NCI-H2107 (cell line): ENCODE measurements at regions not wholly inside any gene's neighbourhood (a gene's known extent, or its start where the extent isn't known, plus 50 kb on each side); places are given as distances from the start of the nearest gene placed in this dataset.

Experiments
- DNase-seq: peaks from one replicate; lab custom pipeline; 2025; lab: John Stamatoyannopoulos, UW

DNA sequence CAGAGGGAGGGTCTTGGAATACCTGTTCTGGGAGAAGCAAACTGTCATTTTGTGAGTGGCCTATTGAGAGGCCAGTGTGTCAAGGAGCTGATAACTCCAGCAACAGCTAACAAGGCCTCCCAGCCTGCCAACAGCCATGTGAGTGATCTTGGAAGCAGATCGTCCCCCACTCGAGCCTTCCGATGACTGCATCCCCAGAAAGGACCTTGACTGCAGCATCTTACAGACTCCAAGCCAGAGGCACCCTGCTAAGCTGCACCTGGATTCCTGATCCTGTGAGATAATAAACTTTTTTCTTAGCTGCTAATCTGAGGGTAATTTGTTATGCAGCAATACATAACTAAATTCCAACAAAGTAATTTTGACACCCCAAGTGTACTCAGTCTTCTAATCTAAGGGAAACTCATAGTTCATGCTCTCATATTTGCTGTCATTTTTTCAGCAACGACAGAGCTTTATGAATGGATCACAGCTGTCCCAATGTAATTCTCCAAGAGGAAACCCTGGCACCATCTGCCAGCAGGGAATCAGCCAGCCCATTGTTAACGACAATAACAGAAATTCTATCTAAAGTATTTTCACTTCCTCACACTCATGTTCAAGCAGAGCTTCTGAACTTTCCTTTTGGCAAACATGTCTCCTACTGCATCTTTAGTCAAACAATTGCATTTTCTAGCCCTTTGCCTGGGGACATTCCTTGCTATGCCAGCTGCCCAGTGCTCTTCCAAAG lies 470.2 kb upstream of the BTBD3 start:
- DNase-seq = no peak

DNA sequence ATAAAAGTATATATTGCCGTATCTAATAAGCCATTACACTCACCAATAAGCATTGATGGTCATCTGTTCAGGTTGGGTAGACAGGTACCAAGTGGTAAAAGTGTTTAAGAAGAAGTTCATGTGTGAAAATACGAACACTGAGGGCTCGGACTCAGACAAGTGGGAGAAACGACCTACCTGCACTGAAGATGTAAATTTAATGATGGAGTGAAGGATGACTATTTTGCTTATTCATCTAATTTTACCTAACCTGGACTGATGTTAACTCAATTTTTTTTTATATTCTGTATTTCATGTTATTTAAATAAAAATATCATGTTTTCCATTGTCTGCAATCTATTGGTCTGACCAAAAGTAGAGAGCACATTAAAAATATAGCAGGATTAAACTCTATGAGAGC lies 469.1 kb upstream of the BTBD3 start:
- no peak for DNase-seq

DNA sequence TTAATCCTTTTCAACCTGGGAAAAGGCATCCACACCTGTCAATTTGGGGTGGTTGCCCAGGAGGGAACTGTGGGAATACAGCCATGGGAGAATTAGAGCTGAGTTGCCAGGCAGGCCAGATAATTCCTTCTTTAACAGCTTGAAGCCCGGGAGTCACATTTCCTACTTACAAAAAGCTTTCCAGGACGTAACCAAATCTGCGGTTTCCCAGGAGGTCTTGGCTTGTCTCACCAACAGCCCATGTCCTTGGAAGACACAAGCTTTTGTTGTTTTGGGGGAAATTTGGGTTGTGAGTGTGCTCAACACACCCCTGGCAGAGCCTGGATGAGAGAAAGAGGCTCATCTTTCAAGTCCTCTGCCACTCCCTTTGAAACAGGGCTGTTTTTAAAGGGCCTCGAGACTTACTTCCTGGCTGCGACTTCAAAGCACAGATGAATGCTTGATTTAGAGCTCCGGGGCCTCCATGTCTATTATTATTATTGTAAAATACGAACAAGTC lies 465.9 kb upstream of the BTBD3 start:
- no peak for DNase-seq

DNA sequence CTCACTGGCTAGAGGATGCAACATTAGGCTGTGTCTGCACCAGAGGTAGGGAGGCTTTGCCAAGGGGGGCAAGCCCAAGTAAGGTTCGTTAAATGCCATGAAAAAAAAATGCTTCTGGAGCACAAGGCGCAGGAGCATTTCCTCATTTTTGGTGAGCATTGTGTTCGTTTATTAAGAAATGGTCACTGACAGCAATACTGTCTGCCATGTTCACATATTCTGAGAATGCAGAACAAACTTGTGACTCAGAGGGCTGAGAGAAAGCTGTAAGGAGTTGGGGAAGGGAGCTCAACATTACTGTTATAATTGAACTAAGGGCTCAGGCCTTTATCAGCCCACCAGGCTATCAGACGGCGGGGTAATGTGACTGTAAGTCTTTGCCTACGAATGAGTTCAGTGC lies 465.4 kb upstream of the BTBD3 start:
- DNase-seq = no peak

DNA sequence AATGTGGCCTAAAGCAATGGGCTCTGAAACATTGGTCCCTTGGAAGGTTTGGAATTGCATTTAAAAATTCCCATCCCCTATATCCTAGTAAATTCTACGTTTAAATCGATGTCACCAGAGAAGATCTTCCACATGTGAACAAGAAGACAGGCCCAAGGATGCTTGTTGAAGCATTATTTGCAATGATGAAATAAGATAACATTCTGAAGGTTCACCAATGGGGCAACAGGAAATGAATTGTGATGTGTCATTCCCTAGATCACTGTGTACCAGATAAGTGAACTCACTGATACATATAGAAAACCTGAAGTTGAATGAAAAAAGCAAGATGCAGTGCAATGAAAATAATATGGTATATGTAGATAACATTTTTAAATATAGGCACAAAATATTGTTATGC lies 464.3 kb upstream of the BTBD3 start:
- DNase-seq = no peak

DNA sequence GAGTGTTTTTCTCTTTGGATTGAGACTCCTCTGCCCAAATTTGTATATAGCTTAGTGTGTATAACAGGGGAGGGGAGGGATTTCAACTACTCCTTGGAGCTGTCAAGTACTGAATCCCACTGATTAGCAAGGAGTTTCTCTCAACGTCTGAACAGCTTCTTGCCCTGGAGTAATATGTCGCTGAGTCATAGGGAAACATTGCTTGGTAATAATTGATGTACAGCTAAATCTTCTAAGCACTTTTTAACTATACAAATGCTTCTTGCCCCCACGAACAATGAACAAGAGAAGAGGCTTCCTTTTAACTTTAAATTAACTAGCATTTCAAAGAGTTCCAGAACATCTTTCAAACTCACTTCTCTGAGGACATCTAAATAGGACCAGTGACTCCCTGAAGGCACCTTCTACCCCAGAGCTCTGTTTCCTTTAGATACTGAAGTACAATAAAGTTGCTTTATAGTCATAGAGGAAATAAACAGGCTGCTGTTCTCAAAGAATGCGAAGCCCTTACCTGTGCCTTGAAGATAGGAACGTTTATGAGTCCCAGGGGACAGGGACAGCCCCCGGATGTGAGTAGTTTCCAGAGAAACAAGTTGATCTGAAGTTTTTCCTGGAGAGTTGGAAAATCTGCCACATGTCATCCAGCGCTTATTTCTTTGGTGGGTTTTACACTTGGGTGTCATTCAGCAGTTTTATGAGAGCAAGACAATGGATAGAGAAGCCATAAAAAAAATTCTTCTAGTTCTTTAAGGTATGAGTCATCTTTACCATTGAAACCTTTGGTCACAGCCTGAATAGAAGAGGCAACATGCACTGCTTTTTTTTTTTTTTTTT lies 462.5 kb upstream of the BTBD3 start:
- DNase-seq = no peak

DNA sequence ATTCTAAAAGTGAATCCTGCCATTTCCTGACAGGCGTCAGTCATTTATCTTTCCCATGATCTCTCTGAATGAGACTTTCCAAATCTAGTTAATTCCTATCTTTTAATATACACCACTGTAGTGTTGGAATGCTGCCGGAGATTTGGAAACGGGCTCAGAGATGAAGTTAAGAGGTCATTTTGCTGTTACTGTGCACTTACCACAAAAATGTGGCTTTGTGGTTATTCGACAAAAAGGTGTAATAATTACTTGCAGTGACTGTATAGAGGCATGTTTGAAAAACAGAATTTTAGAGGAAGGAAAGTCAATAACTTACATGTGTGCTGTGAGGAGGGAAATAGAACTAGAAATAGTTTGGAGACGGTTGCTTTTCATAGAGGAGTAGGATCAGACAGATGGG lies 460.2 kb upstream of the BTBD3 start:
- no peak for DNase-seq

DNA sequence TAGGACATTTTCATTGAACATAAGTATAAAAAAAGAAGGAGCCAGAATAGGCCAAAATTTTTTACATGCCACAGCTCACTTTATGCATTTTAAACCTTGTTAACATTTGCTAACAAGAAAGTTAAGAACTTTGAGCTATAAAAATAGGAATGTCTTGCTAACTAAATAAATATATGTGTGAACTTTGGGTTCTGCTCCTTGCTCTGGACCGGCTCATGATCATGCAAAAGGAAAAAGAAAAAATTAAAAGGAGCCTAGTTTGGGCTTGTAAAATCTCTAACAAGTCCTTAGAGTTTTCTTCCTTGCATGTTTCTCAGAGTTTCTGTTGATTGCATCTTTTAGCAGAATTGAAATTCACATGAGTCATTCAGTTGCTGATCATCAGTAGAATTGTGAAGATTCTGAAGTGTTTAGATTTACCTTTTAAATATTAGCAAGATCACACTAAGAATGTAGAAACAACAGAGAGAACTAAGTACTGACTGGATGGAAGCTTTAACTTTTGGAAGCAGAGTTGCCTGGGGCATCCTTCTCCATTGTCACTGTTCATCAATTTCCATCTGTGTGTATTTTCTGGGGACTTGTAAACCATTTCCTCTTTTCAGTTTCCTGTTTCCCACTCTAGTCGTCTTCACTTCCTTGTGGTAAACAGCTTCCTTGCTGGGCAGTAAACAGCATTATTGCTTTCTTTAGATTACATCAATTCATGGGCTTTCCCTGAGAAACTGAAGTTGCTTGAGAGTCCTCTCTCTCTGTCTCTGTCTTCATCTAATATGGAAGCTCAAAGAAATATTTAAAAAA lies 458.4 kb upstream of the BTBD3 start:
- no peak for DNase-seq

DNA sequence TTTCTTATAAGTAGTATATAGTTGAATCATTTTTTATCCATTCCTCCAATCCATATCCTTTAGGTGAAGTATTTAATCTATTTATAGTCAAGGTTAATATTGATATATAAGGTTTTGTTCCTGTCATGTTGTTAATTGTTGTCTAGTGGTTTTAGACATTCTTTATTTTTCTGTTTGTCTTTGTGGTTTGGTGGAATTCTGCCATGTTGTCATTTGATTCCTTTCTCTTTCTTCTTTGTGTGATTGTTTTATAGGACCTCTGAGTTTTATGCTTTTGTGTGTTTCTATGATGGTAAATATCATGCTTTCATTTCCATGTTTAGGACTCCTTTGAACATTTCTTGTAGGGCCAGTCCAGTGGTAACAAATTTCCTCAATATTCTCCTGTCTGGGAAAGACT lies 450.3 kb upstream of the BTBD3 start:
- no peak for DNase-seq

DNA sequence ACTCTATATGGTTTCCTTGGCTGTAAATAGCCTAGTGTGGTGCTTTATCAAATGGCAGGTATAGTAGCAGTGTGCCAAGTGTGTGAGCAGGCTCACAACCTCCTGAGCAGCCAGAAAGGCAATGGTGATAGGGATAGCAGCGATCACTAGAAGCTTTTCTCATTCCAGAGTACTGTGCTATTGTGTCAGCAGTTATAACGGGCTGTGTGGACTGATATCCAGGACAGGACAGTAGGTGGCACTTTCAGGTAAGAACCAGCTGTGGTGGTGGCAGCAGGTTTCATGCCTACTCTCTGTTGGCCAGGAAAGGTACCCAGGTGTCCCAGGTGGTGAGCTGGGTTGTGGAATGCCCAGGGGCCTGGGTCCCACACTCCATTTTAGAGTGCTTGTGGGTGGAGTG lies 448.8 kb upstream of the BTBD3 start:
- DNase-seq = no peak

DNA sequence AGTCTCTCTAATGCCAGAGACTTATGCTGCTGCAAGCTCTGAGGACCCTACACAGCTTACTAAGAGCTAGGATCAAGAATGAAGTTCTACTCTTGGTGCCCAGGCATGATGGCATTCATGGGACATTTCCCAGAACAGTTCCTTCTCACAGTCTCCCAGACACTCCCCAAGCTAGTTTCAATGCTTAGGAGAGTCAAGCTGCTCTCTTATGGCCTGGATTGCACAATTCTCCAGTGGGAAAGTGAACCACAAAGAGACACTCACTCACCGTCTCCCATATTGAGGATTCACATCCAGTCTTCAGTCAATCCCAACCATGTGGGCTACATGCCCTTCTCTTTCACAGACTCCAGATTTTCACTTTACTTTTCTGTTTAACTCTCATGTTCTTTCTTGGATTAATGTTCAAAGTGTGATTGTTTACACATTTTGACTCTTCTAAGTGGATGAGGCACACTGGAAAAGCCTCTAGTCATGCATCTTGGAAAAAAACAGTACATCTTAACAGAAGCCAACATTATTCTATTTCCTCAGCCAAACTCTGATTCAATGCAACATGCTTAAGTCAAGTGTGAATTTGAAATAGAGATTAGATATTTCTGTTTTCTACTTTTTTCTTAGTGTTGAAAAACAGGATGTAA lies 447.8 kb upstream of the BTBD3 start:
- no peak for DNase-seq

DNA sequence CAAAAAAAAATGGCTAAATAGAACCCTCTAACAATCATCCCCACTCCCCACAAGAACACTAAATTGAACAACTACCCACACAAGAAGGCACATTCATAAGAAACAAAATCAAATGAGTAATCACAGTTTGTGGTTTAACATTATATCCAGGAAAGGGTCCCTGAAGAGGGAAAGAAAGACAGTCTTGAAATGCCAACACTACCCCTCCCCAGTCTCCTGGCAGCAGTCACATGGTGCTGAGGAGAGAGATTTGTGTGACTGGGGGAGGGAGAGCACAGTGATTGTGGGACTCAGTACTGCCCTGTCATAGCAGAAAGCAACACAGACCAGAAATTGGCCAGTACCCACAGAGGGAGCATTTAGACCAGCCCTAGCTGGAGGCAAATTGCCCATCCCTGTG lies 443.7 kb upstream of the BTBD3 start:
- no peak for DNase-seq

DNA sequence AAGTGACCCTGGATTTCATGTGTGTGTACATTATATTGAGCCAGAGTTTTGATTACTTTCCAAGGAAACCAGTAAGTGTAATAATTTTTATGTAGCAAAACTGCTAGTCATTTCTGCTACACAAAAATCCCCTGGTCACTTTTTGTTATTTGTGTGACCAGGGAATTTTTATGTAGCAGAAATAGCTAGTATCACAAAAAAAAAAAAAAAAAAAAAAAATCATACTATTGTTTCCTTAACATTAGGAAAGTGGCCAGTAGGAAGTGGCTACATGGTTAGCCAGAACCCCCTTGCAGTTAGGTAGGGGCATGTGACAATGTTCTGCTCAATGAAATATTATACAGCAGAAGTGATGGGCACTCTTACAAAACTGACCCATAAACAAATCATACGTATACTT lies 434.0 kb upstream of the BTBD3 start:
- no peak for DNase-seq

DNA sequence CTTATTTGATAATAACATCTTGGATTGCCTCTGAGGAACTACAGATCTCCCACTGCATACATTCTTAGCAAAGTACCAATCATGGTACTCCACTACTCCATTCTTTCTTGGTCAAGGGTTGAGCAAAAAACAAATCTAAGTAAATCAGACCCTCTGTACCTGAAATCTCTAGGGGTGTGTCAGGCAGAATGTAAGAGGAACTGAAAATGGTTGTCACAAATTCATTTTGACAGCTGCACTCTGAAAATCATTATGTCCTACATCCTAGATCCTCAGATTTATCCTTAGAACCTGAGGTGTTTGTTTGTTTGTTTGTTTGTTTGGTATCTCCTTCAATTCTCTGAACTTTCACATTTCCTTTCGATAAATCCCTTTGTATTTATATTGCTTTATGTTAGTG lies 433.2 kb upstream of the BTBD3 start:
- DNase-seq = no peak

DNA sequence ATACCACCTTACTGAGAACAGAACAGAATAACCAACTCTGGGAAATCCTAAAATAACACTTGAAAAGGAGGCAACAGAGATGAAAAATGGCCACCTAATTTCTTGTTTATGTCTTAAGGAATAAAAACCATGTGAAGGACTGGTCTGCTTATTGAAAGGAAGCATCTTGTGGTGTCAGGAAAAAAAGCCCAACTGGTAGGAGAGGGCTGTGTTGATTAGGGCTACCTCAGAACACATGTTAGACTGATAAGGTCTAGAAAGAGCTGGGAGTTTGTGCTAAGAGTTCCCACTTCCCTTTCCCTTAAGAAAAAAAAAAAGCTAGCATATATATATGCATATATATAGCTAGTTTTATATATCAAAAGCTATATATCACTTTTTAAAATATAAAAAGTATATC lies 425.3 kb upstream of the BTBD3 start:
- no peak for DNase-seq

DNA sequence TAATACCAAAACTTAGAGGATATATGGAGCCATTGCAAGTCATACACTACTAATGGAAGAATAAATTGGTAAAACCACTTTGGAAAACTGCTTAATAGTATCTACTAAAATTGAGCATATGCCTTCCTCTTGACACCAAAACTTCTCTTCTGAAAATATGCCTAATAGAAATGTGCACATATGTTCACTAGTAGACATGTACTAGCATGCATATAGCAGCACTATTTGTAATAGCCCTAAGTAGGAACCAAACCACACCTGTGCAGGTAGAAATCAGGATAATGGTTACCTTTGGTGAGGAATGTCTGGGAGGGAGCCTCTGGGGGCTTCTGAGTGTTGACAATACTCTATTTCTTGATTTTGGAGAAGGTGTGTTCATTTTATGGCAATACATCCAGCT lies 424.8 kb upstream of the BTBD3 start:
- no peak for DNase-seq

DNA sequence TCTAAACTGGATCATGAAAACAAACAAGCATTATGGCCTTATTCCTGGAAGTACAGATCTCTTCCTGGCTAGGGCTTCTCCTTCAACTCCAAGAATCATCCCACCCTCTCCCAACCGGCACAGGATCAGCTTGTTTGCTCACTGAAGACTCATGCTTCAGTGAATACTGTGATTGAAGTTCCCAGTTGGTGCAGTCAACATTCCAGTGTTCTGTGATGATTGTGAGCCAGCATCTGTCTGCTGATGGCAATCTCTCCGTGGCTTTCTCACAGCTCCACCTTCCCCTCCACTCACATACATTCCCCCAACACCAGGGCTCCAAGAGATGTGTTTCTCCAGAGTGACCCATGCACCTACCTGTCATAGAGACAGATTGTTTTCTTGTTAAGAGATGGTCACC lies 421.3 kb upstream of the BTBD3 start:
- no peak for DNase-seq

DNA sequence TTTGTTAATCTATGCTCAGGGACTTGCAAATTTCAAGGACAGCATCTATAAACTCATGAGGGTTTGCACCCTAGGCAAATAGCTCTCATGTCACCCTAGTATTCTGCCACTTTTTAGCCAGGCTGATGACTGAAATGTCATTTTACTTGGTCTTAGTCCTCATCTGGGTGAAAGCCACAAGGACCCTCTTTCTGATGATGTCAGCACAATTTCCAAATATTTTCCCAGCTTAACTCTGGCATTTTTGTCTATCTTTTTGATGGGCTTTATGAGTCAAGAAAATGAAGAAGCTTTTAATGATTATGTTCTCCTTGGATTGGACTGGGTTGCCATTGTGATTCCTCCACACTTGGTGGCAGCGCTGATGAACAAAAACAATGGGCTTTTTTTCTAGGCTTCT lies 420.1 kb upstream of the BTBD3 start:
- DNase-seq = no peak

DNA sequence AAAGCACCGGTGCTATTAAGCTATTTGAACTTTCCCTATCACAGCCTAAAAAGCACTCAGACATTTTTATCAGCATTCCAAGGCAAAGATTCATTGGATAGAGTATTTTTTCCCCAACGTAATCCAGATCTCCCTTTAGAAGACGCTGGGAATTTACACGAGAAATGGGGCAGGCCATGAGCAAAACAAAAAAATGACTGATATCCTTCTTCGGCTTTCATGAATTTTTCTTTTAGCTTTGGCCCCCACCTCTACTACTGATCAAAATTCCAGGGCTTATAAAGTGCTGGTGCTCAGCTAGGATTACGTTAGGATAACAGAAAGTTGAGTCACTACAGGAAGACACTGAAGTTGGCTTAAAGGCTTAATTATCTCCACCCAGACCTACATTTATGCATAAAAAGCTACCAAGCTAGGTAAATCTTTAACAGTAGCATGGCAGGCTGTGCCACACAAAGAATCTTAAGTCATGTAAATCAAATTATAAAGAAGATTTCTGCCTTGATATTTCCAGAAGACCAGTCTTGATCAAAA lies 418.5 kb upstream of the BTBD3 start:
- DNase-seq = no peak

DNA sequence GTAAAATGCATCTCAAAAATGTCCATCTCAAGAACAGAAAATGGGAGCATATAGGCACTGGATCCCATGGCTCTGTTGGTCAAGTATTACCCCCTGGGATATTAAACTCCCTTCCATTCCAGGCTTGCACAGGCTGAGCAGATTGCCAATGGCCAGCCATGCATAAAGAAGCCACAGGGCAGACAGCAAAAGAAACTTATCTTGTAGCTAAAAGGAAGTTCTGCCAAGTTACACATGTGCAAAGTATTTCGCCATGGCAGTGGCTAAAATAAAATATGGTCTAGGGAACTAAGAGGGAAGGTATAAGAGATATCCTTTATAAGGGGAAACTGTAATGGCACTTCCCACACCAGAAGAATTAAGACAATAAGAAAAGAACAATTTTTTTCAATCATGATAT lies 415.6 kb upstream of the BTBD3 start:
- no peak for DNase-seq

DNA sequence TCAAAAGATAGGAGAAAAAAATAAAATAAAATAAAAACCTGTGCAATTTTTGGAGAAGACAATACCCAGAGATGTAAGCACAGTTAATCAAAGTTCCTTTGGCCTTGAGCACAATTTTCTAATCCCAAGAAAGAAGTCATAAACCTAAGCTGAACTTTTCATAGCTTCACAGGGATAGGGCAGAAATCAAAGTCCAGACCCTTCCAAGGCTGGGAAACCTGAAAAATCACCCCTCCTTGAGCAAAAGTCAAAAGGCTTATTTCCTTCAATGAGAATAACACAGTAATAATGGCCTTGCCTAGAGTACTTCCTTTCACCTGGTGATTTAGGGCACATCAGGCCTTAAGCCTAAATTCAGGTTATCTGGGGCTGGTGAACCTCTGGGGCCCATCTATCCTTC lies 415.0 kb upstream of the BTBD3 start:
- no peak for DNase-seq

DNA sequence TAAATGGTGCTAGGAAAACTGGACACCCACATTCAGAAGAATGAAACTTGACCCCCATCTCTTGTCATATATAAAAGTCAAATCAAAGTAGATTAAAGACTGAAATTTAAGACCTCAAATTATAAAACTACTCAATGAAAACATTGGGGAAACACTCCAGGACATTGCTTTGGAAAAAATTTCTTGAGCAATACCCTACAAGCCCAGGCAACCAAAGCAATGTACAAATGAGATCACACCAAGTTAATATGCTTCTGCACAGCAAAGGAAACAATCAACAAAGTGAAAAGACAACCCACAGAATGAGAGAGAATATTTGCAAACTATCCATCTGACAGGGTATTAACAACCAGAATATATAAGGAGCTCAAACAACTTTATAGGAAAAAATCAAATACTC lies 407.9 kb upstream of the BTBD3 start:
- DNase-seq = no peak
